ENCODE measurements at regions not wholly inside any gene's neighbourhood (a gene's known extent, or its start where the extent isn't known, plus 50 kb on each side); places are given as distances from the start of the nearest gene placed in this dataset.
"Not testable (repeated sequence)": the region's sequence is repeated elsewhere in the genome, so short reads cannot be mapped to it uniquely, and the experiment has no call there.

GRCh38 chr12:8389296-8389695, 66.5 kb upstream of the CLEC6A start:
- H3K27ac ChIP-seq, H3K4me3 ChIP-seq: not testable (repeated sequence)

DNA sequence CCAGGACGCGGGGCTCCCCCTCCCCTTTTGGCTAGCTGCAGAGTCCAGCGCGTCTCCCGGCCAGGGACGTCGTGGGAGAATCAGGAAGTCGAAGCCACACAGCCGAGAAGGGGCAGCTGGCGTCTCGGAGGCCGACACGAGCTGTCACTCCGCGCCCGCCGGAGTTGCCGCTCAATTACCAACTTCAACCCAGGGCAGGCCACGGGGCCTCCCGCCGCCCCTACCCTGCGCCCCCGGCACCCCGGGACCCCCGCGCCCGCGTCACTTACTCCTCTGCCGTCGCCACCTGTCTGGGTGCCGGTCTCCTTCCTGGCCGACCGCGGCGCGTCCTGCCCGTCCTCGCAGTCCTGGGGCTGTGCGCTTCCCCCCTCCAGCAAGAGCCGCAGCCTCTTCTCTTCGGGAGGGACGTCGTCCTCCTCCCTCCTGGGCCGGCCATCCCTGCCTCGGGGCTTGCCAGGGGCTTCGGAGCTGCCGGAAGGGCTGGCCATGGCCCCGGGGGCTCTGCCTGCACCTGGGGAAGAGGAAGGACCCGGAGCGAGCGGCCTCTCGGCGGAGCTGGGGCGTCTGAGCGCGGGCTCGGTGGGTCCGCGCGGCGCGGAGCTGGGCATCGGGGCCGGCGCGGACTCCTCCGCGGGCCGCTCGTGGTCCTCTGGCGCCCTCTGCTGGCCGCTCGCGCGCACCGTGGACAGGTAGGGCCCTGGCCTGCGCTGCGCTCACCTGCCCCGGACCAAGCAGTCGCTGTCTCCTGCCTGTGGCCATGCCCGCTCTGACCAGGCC, 65.6 kb upstream of the CLEC6A start:
- Histone ChIP-seq H3K27ac (peak overlapping the region in 1 of 21 experiments; percentile 59), H3K4me3 (peak overlapping the region; percentile 11 to 46 (median 35))

DNA sequence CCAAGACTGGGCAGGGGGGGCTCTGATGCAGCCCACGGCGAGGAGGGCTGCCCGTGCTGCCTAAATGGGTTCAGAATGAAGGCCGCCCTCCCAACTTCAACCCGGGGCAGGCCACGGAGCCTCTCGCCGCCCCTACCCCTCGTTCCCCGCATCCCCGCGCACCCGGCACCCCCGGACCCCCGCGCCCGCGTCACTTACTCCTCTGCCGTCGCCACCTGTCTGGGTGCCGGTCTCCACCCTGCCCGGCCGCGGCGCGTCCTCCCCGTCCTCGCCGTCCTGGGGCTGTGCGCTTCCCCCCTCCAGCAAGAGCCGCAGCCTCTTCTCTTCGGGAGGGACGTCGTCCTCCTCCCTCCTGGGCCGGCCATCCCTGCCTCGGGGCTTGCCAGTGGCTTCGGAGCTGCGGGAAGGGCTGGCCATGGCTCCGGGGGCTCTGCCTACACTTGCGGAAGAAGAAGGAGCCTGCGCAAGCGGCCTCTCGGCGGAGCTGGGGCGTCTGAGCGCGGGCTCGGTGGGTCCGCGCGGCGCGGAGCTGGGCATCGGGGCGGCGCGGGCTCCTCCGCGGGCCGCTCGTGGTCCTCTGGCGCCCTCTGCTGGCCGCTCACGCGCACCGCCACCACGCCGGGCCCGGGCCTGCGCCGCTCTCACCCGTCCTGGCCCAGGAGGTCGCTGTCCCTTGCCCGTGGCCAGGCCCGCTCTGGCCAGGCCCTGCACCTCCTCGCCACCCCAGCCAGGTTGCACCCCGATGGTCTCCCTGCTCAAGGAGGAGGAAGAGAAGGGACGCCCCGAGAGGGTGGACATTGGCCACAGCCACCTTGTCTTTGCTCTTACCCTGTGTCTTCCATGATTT, 59.3 kb upstream of the CLEC6A start:
- H3K4me3 ChIP-seq = peak overlapping the region in 4 of 7 experiments; percentile 22 to 48 (median 35)

GRCh38 chr12:8397378-8397777, 58.4 kb upstream of the CLEC6A start:
- H3K27ac ChIP-seq, H3K4me3 ChIP-seq: not testable (repeated sequence)

More for the DNA sequence above, 59.3 kb upstream of the CLEC6A start:
- peak overlapping the region in 2 of 21 experiments; percentile 14 to 26 for H3K27ac ChIP-seq

- H3K4me3 ChIP-seq, H3K27ac ChIP-seq: not testable (repeated sequence)
Measured at GRCh38 chr12:8399496-8400034, 56.2 kb upstream of the CLEC6A start.

GRCh38 chr12:8403834-8404233, 51.9 kb upstream of the CLEC6A start:
- not testable (repeated sequence) for H3K27ac ChIP-seq, H3K4me3 ChIP-seq

GRCh38 chr12:8404341-8404740, 51.4 kb upstream of the CLEC6A start:
- H3K27ac ChIP-seq, H3K4me3 ChIP-seq: not testable (repeated sequence)

Data from skin epidermis (tissue), 12 donors.